ENCODE measurements at regions not wholly inside any gene's neighbourhood (a gene's known extent, or its start where the extent isn't known, plus 50 kb on each side); places are given as distances from the start of the nearest gene placed in this dataset.

GRCh38 chr5:167226386-167226785 lies 1065.1 kb upstream of the WWC1 start (continued):
- no peak for TF ChIP-seq GRHL2 (CRISPR knock-in tag; IDR thresholded peaks at IDR 0.05; ENCODE audit: insufficient replicate concordance, severe bottlenecking)

DNA sequence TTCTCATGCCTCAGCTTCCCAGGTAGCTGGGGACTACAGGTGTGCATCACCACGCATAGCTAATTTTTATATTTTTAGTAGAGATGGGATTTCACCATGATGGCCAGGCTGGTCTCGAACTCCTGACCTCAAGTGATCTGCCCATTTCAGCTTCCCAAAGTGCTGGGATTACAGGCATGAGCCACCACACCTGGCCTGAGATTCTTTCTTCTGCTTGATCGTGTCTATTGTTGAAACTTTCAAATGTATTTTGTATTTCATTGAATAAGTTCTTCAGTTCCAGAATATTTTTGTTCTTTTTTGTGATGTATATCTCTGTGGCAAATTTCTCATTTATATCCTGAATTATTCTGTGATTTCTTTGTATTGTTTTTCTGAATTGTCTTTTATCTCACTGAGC lies 1063.3 kb upstream of the WWC1 start:
- TF ChIP-seq OVOL2 (CRISPR knock-in tag; IDR thresholded peaks at IDR 0.05; ENCODE audit: borderline replicate concordance) (no peak), ZNF396 (CRISPR knock-in tag; IDR thresholded peaks at IDR 0.05; ENCODE audit: borderline replicate concordance) (no peak), SMAD4 (CRISPR knock-in tag; IDR thresholded peaks at IDR 0.05) (no peak), ATF3 (CRISPR knock-in tag; conservative IDR thresholded peaks at IDR 0.05) (no peak), RORB (CRISPR knock-in tag; IDR thresholded peaks at IDR 0.05) (no peak), RELA (CRISPR knock-in tag; IDR thresholded peaks at IDR 0.05; ENCODE audit: borderline replicate concordance) (no peak), JAZF1 (CRISPR knock-in tag; IDR thresholded peaks at IDR 0.05) (no peak)
- TF ChIP-seq, protein P1, sequence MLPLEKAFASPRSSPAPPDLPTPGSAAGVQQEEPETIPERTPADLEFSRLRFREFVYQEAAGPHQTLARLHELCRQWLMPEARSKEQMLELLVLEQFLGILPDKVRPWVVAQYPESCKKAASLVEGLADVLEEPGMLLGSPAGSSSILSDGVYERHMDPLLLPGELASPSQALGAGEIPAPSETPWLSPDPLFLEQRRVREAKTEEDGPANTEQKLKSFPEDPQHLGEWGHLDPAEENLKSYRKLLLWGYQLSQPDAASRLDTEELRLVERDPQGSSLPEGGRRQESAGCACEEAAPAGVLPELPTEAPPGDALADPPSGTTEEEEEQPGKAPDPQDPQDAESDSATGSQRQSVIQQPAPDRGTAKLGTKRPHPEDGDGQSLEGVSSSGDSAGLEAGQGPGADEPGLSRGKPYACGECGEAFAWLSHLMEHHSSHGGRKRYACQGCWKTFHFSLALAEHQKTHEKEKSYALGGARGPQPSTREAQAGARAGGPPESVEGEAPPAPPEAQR (CRISPR knock-in tag; IDR thresholded peaks at IDR 0.05) = no peak
- H3K9me3 Mint-ChIP-seq = peaks cover 27% of the 10 kb centered on the region
- no peak for ATAC-seq
- H3K27me3 Mint-ChIP-seq (ENCODE audit: low read depth) = no peaks in the 10 kb centered on the region
- H3K4me3 Mint-ChIP-seq = no peak overlapping the region
- DNase-seq (ENCODE audit: low spot score) = no peak
- H3K27ac Mint-ChIP-seq = no peak overlapping the region
- H3K4me1 Mint-ChIP-seq = peaks cover 3% of the 10 kb centered on the region
- CTCF ChIA-PET = no interaction called here
- POLR2A ChIA-PET = no interaction called here
- peaks cover 9% of the 10 kb centered on the region for H3K36me3 Mint-ChIP-seq

GRCh38 chr5:167229751-167230150 lies 1061.7 kb upstream of the WWC1 start:
- peaks cover 3% of the 10 kb centered on the region for H3K4me1 Mint-ChIP-seq
- ChIA-PET CTCF (interaction anchor here (1.3 kb wide), 1 partner anchor 13 kb away, joined by 3 read pairs; no protein-coding TSS in a partner anchor), POLR2A (no interaction called here)
- no peak overlapping the region for H3K27ac Mint-ChIP-seq
- TF ChIP-seq, protein P2, sequence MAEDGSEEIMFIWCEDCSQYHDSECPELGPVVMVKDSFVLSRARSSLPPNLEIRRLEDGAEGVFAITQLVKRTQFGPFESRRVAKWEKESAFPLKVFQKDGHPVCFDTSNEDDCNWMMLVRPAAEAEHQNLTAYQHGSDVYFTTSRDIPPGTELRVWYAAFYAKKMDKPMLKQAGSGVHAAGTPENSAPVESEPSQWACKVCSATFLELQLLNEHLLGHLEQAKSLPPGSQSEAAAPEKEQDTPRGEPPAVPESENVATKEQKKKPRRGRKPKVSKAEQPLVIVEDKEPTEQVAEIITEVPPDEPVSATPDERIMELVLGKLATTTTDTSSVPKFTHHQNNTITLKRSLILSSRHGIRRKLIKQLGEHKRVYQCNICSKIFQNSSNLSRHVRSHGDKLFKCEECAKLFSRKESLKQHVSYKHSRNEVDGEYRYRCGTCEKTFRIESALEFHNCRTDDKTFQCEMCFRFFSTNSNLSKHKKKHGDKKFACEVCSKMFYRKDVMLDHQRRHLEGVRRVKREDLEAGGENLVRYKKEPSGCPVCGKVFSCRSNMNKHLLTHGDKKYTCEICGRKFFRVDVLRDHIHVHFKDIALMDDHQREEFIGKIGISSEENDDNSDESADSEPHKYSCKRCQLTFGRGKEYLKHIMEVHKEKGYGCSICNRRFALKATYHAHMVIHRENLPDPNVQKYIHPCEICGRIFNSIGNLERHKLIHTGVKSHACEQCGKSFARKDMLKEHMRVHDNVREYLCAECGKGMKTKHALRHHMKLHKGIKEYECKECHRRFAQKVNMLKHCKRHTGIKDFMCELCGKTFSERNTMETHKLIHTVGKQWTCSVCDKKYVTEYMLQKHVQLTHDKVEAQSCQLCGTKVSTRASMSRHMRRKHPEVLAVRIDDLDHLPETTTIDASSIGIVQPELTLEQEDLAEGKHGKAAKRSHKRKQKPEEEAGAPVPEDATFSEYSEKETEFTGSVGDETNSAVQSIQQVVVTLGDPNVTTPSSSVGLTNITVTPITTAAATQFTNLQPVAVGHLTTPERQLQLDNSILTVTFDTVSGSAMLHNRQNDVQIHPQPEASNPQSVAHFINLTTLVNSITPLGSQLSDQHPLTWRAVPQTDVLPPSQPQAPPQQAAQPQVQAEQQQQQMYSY (CRISPR knock-in tag; IDR thresholded peaks at IDR 0.05) = no peak
- TF ChIP-seq EMX1 (CRISPR knock-in tag; IDR thresholded peaks at IDR 0.05) (no peak), ATF3 (CRISPR knock-in tag; conservative IDR thresholded peaks at IDR 0.05) (no peak), GTF2I (CRISPR knock-in tag; conservative IDR thresholded peaks at IDR 0.05) (no peak), ZNF396 (CRISPR knock-in tag; IDR thresholded peaks at IDR 0.05; ENCODE audit: borderline replicate concordance) (no peak), MXD4 (CRISPR knock-in tag; IDR thresholded peaks at IDR 0.05; ENCODE audit: borderline replicate concordance) (no peak), ZNF138 (CRISPR knock-in tag; conservative IDR thresholded peaks at IDR 0.05) (no peak), ZNF425 (CRISPR knock-in tag; conservative IDR thresholded peaks at IDR 0.05) (no peak), SMAD3 (CRISPR knock-in tag; IDR thresholded peaks at IDR 0.05; ENCODE audit: borderline replicate concordance) (no peak), TP53 (CRISPR knock-in tag; IDR thresholded peaks at IDR 0.05) (no peak), ATF1 (CRISPR knock-in tag; IDR thresholded peaks at IDR 0.05) (no peak), FOXP1 (CRISPR knock-in tag; IDR thresholded peaks at IDR 0.05; ENCODE audit: borderline replicate concordance) (no peak)
- TF ChIP-seq, protein P3, sequence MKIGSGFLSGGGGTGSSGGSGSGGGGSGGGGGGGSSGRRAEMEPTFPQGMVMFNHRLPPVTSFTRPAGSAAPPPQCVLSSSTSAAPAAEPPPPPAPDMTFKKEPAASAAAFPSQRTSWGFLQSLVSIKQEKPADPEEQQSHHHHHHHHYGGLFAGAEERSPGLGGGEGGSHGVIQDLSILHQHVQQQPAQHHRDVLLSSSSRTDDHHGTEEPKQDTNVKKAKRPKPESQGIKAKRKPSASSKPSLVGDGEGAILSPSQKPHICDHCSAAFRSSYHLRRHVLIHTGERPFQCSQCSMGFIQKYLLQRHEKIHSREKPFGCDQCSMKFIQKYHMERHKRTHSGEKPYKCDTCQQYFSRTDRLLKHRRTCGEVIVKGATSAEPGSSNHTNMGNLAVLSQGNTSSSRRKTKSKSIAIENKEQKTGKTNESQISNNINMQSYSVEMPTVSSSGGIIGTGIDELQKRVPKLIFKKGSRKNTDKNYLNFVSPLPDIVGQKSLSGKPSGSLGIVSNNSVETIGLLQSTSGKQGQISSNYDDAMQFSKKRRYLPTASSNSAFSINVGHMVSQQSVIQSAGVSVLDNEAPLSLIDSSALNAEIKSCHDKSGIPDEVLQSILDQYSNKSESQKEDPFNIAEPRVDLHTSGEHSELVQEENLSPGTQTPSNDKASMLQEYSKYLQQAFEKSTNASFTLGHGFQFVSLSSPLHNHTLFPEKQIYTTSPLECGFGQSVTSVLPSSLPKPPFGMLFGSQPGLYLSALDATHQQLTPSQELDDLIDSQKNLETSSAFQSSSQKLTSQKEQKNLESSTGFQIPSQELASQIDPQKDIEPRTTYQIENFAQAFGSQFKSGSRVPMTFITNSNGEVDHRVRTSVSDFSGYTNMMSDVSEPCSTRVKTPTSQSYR (CRISPR knock-in tag; IDR thresholded peaks at IDR 0.05) = no peak
- TF ChIP-seq, protein P4, sequence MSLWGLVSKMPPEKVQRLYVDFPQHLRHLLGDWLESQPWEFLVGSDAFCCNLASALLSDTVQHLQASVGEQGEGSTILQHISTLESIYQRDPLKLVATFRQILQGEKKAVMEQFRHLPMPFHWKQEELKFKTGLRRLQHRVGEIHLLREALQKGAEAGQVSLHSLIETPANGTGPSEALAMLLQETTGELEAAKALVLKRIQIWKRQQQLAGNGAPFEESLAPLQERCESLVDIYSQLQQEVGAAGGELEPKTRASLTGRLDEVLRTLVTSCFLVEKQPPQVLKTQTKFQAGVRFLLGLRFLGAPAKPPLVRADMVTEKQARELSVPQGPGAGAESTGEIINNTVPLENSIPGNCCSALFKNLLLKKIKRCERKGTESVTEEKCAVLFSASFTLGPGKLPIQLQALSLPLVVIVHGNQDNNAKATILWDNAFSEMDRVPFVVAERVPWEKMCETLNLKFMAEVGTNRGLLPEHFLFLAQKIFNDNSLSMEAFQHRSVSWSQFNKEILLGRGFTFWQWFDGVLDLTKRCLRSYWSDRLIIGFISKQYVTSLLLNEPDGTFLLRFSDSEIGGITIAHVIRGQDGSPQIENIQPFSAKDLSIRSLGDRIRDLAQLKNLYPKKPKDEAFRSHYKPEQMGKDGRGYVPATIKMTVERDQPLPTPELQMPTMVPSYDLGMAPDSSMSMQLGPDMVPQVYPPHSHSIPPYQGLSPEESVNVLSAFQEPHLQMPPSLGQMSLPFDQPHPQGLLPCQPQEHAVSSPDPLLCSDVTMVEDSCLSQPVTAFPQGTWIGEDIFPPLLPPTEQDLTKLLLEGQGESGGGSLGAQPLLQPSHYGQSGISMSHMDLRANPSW (CRISPR knock-in tag; conservative IDR thresholded peaks at IDR 0.05; ENCODE audit: low read depth) = no peak
- no peak for DNase-seq (ENCODE audit: low spot score)
- ATAC-seq = no peak
- peaks cover 28% of the 10 kb centered on the region for H3K9me3 Mint-ChIP-seq
- no peak overlapping the region for H3K4me3 Mint-ChIP-seq
- no peaks in the 10 kb centered on the region for H3K27me3 Mint-ChIP-seq (ENCODE audit: low read depth)
- H3K36me3 Mint-ChIP-seq = peaks cover 9% of the 10 kb centered on the region
